Neural progenitor cell (in vitro differentiated cells): ENCODE measurements at regions not wholly inside any gene's neighbourhood (a gene's known extent, or its start where the extent isn't known, plus 50 kb on each side); places are given as distances from the start of the nearest gene placed in this dataset.

Source experiments
- EZH2 ChIP-seq: fragments of 200-600 bp; sonication (generic); IDR thresholded peaks from 2 replicates; pipeline ENCODE4 v1.6.1; 2017; ENCODE audit warnings: antibody characterized with exemption, mild to moderate bottlenecking, moderate library complexity
- EZH2phosphoT487 ChIP-seq: fragments of 200-600 bp; sonication (generic); IDR thresholded peaks from 2 replicates; pipeline ENCODE4 v1.6.1; 2017; ENCODE audit warnings: antibody characterized with exemption
- TF ChIP-seq, protein P1 (sequence below): fragments of 200-600 bp; sonication (generic); IDR thresholded peaks from 2 replicates; pipeline ENCODE4 v1.5.1; 2017; ENCODE audit warnings: antibody characterized with exemption, mild to moderate bottlenecking

GRCh38 chr16:51759999-51760398, 608.9 kb upstream of the SALL1 start:
- TF ChIP-seq, protein P1, sequence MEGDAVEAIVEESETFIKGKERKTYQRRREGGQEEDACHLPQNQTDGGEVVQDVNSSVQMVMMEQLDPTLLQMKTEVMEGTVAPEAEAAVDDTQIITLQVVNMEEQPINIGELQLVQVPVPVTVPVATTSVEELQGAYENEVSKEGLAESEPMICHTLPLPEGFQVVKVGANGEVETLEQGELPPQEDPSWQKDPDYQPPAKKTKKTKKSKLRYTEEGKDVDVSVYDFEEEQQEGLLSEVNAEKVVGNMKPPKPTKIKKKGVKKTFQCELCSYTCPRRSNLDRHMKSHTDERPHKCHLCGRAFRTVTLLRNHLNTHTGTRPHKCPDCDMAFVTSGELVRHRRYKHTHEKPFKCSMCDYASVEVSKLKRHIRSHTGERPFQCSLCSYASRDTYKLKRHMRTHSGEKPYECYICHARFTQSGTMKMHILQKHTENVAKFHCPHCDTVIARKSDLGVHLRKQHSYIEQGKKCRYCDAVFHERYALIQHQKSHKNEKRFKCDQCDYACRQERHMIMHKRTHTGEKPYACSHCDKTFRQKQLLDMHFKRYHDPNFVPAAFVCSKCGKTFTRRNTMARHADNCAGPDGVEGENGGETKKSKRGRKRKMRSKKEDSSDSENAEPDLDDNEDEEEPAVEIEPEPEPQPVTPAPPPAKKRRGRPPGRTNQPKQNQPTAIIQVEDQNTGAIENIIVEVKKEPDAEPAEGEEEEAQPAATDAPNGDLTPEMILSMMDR: no peak
- TF ChIP-seq EZH2 (no peak), EZH2phosphoT487 (no peak)
